DLD1 (cell line): ENCODE measurements at regions not wholly inside any gene's neighbourhood (a gene's known extent, or its start where the extent isn't known, plus 50 kb on each side); places are given as distances from the start of the nearest gene placed in this dataset.
"Not testable (repeated sequence)": the region's sequence is repeated elsewhere in the genome, so short reads cannot be mapped to it uniquely, and the experiment has no call there.

Experiments used
- in situ Hi-C: cut with HindIII; loops from 2 replicates; pipeline ENCODE4 v1.10.0; 2017; ENCODE audit warnings: low sequenced_read_pairs

GRCh38 chr1:101408212-101409042, 171.6 kb downstream of the S1PR1 start:
- in situ Hi-C loops = no loop called here

GRCh38 chr1:101409102-101409501, 172.3 kb downstream of the S1PR1 start:
- in situ Hi-C loops = no loop called here

GRCh38 chr1:101410048-101410878, 173.4 kb downstream of the S1PR1 start:
- in situ Hi-C loops = no loop called here

- in situ Hi-C loops = no loop called here
Observed at GRCh38 chr1:101420406-101420805, 183.6 kb downstream of the S1PR1 start.

- in situ Hi-C loops = not testable (repeated sequence)
Observed at GRCh38 chr1:101428083-101428482, 191.3 kb downstream of the S1PR1 start.

GRCh38 chr1:101428562-101428961, 191.7 kb downstream of the S1PR1 start:
- in situ Hi-C loops = no loop called here

GRCh38 chr1:101431956-101432510, 195.2 kb downstream of the S1PR1 start:
- in situ Hi-C loops = no loop called here

- in situ Hi-C loops = no loop called here
Observed at GRCh38 chr1:101435831-101436511, 199.2 kb downstream of the S1PR1 start.

GRCh38 chr1:101437800-101438199, 201.0 kb downstream of the S1PR1 start:
- in situ Hi-C loops = no loop called here

GRCh38 chr1:101438359-101438758, 201.5 kb downstream of the S1PR1 start:
- in situ Hi-C loops = no loop called here

- in situ Hi-C loops = no loop called here
Observed at GRCh38 chr1:101440485-101440884, 203.7 kb downstream of the S1PR1 start.

GRCh38 chr1:101444381-101444780, 207.6 kb downstream of the S1PR1 start:
- in situ Hi-C loops = no loop called here

GRCh38 chr1:101444873-101445618, 208.2 kb downstream of the S1PR1 start:
- in situ Hi-C loops = no loop called here

GRCh38 chr1:101448018-101448417, 211.2 kb downstream of the S1PR1 start:
- in situ Hi-C loops = no loop called here

GRCh38 chr1:101450691-101451090, 213.9 kb downstream of the S1PR1 start:
- in situ Hi-C loops = not testable (repeated sequence)

- in situ Hi-C loops = no loop called here
Observed at GRCh38 chr1:101451888-101452287, 215.1 kb downstream of the S1PR1 start.

GRCh38 chr1:101452825-101453224, 216.0 kb downstream of the S1PR1 start:
- in situ Hi-C loops = no loop called here

GRCh38 chr1:101453844-101454243, 217.0 kb downstream of the S1PR1 start:
- in situ Hi-C loops = no loop called here

GRCh38 chr1:101455166-101455565, 218.3 kb downstream of the S1PR1 start:
- in situ Hi-C loops = no loop called here

GRCh38 chr1:101460739-101461138, 223.9 kb downstream of the S1PR1 start:
- in situ Hi-C loops = no loop called here
